Kidney (tissue), 13 donors: ENCODE measurements at regions not wholly inside any gene's neighbourhood (a gene's known extent, or its start where the extent isn't known, plus 50 kb on each side); places are given as distances from the start of the nearest gene placed in this dataset.

Source experiments
- DNase-seq, 5 donors: peaks; one replicate each; pipeline ENCODE4 v3.0.0-alpha.2; 2013 to 2020
- FAIRE-seq: peaks from 2 replicates; lab custom pipeline; 2012; peaks lifted over from hg19 to GRCh38; lab: Jason Lieb, UNC
- H3K27ac ChIP-seq, 2 donors: one replicate each; pipeline ENCODE4 v1.7.0; 2013; ENCODE audit warnings: low read depth in 2 of 2, low read length in 2 of 2, inconsistent platforms in 1 of 2
- H3K27me3 ChIP-seq: one replicate; pipeline ENCODE4 v1.7.1; 2013; ENCODE audit warnings: low read length, inconsistent platforms; ENCODE audit not compliant: control insufficient read depth, insufficient read depth
- H3K36me3 ChIP-seq, 3 donors: one replicate each; pipeline versions ENCODE4 v1.7.0 to v1.7.1; 2013; ENCODE audit warnings: low read length in 3 of 3, control low read depth in 1 of 3, inconsistent platforms in 1 of 3; ENCODE audit not compliant: insufficient read depth in 3 of 3, control insufficient read depth in 2 of 3
- H3K4me1 ChIP-seq, 3 donors: one replicate each; pipeline versions ENCODE4 v1.7.0 to v1.7.1; 2013; ENCODE audit warnings: low read length in 3 of 3, inconsistent platforms in 1 of 3, low read depth in 1 of 3; ENCODE audit not compliant: control insufficient read depth in 2 of 3, insufficient read depth in 2 of 3
- H3K4me3 ChIP-seq, 3 donors: one replicate each; pipeline versions ENCODE4 v1.7.0 to v1.8.1; 2013; ENCODE audit warnings: low read length in 3 of 3, control low read depth in 1 of 3, inconsistent platforms in 1 of 3
- H3K9ac ChIP-seq, 3 donors: one replicate each; pipeline versions ENCODE4 v1.7.0 to v1.7.1; 2013; ENCODE audit warnings: low read length in 3 of 3, control low read depth in 1 of 3, inconsistent platforms in 1 of 3
- H3K9me3 ChIP-seq, 3 donors: one replicate each; pipeline versions ENCODE4 v1.7.0 to v1.7.1; 2013; ENCODE audit warnings: low read length in 3 of 3, control low read depth in 1 of 3, inconsistent platforms in 1 of 3; ENCODE audit not compliant: control insufficient read depth in 2 of 3, insufficient read depth in 1 of 3
- intact Hi-C: fragments of 100-400 bp; cut with DNase I; formaldehyde crosslinking; loops from one replicate; pipeline ENCODE4 v1.11.1; 2022
- TF ChIP-seq, protein P1 (sequence below): IDR thresholded peaks from 3 replicates; pipeline ENCODE4 v1.5.1; 2012; ENCODE audit warnings: mild to moderate bottlenecking, moderate library complexity, borderline replicate concordance; ENCODE audit not compliant: insufficient read depth; ENCODE audit errors: extremely low read depth
- donor health status: control.
- donor health status: control.
- donor health status: control.
- donor health status: control.
- donor health status: control.
- donor health status: DM: yes; HTN: yes; CAD: no.
- donor health status: Normal renal cell carcinoma (clear cell type).

DNA sequence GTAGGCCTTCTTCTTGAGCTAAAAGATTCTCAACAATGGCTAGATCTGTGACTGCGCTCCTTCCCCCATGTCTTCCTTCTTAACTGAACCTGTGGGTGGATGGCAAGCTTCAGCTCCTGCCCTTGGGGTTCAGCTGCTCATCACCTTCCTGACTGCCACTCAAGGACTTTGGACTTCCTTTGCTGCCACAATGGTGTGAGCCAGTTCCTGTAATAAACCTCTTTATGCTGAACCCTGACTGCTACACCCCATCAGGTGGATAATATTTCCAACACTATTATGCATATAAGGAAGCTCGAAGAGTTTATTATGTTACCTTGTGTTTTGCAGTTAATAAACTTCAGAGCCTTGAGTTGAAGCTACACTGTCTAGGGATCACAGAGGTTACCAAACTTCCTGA is 208.9 kb upstream of the SLC10A2 start:
- Histone ChIP-seq H3K27me3 (no peaks in the 10 kb centered on the region), H3K9ac (no peak overlapping the region), H3K36me3 (no peaks in the 10 kb centered on the region), H3K9me3 (no peaks in the 10 kb centered on the region), H3K4me1 (peaks cover 0 to 3% (median 0%) of the 10 kb centered on the region in 3 donors), H3K4me3 (no peak overlapping the region), H3K27ac (no peak overlapping the region)
- intact Hi-C loops, result no loop called here
- TF ChIP-seq, protein P1, sequence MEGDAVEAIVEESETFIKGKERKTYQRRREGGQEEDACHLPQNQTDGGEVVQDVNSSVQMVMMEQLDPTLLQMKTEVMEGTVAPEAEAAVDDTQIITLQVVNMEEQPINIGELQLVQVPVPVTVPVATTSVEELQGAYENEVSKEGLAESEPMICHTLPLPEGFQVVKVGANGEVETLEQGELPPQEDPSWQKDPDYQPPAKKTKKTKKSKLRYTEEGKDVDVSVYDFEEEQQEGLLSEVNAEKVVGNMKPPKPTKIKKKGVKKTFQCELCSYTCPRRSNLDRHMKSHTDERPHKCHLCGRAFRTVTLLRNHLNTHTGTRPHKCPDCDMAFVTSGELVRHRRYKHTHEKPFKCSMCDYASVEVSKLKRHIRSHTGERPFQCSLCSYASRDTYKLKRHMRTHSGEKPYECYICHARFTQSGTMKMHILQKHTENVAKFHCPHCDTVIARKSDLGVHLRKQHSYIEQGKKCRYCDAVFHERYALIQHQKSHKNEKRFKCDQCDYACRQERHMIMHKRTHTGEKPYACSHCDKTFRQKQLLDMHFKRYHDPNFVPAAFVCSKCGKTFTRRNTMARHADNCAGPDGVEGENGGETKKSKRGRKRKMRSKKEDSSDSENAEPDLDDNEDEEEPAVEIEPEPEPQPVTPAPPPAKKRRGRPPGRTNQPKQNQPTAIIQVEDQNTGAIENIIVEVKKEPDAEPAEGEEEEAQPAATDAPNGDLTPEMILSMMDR, result no peak
- DNase-seq (no peak), FAIRE-seq (no peak)

DNA sequence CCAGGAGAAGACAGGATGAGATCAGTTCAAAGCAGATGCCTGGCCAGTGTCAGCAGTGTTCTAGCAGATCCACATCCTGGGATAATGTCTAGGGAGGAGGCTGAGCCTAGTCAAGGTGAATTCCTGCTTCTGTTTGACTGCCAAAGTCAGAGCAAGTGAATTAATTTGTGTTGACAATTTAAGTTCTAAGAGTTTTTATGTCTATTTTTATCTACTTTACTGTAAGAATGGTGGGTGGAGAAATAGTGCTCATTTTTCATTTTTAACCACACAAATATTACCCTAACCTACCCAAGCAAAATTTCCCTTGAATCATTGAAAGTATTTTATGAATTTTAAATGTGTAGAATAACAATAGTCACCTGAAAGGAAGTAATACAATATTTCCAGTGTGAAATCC is 207.6 kb upstream of the SLC10A2 start:
- Histone ChIP-seq H3K4me1 (peaks cover 0 to 3% (median 0%) of the 10 kb centered on the region in 3 donors), H3K9me3 (no peaks in the 10 kb centered on the region), H3K4me3 (no peak overlapping the region), H3K9ac (no peak overlapping the region), H3K27me3 (no peaks in the 10 kb centered on the region), H3K27ac (no peak overlapping the region), H3K36me3 (no peaks in the 10 kb centered on the region)
- DNase-seq (no peak), FAIRE-seq (no peak)
- intact Hi-C loops, result no loop called here
- TF ChIP-seq, protein P1, result no peak

DNA sequence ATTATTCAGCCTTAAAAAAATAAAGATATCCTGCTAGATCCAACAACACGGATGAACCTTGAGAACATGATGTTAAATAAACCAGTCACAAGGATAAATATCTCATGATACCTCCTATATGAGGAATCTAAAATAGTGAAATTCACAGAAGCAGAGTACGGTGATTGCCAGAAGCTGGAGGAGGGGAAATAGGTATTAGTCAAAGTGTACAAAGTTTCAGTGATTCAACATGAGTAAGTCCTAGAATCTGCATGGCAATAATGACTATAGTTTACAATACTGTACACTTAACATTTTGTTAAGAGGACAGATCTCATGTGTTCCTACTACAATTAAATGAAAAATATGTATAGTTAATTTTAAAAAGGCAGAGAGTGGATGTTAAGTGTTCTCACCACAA is 206.6 kb upstream of the SLC10A2 start:
- no peak for FAIRE-seq
- Histone ChIP-seq H3K27ac (no peak overlapping the region), H3K4me3 (no peak overlapping the region), H3K27me3 (no peaks in the 10 kb centered on the region), H3K9ac (no peak overlapping the region), H3K36me3 (no peaks in the 10 kb centered on the region), H3K4me1 (no peaks in the 10 kb centered on the region), H3K9me3 (peaks cover 0 to 4% (median 0%) of the 10 kb centered on the region in 3 donors)
- intact Hi-C loops, result no loop called here
- TF ChIP-seq, protein P1, result no peak
- DNase-seq, result no peak

DNA sequence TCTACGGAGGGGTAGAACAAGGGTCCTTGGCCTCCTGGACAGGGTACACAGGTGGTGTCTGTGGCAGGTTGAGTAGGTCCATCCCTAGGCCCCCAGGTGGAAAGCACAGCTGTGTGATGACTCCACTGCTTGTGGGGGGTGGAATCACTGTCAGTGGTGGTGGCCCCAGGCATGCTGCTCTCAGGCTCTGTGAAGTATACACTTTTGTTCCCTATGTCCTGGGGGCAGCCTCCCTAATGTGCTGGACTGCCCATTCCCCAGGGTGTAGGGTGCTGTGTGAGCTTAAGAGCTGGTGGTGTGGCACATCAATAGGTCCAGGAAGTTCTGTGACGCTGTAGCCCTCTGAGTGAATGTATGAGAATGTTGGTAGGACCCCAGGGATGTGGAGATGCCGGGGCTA is 197.2 kb upstream of the SLC10A2 start:
- Histone ChIP-seq H3K9me3 (peaks cover 0 to 26% (median 6%) of the 10 kb centered on the region in 3 donors), H3K36me3 (no peaks in the 10 kb centered on the region), H3K27ac (no peak overlapping the region), H3K27me3 (no peaks in the 10 kb centered on the region), H3K4me3 (no peak overlapping the region), H3K4me1 (no peaks in the 10 kb centered on the region), H3K9ac (no peak overlapping the region)
- TF ChIP-seq, protein P1, result no peak
- no peak for DNase-seq
- intact Hi-C loops, result no loop called here
- FAIRE-seq, result no peak
